NCI-H128 (cell line): ENCODE measurements at regions not wholly inside any gene's neighbourhood (a gene's known extent, or its start where the extent isn't known, plus 50 kb on each side); places are given as distances from the start of the nearest gene placed in this dataset.

Source experiments
- DNase-seq: peaks from one replicate; lab custom pipeline; 2025; ENCODE audit not compliant: unreplicated experiment; lab: John Stamatoyannopoulos, UW

DNA sequence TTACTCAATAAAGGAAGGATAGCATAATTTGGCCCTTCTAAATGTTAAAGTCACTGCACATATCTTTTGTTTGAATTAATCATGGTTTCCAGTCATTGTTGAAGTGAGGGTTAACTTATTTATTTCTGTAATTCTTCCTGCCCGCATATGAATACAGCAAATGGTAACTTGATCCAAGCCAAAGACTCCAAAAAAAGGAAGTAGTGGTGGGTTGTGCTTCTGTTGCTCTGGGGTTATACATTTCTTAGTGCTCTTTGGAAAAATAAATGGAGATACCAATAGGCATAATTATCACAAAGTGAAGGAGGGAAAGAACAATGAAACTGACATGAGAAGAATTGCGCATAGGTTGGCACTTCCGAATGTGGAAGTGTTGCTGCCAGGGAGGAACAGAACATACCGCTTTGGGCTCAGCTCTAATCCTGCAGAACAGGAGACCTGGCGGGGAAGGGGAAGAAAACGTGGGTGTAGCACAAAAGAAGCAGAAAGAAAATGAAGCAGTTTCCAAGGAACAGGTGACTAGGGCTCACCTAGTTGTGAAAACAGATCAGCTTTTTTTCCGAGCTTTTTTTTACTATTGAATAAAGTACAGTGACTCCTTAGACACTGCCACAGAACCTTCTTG is 69.7 kb upstream of the TAF11L2 start:
- DNase-seq, result no peak

DNA sequence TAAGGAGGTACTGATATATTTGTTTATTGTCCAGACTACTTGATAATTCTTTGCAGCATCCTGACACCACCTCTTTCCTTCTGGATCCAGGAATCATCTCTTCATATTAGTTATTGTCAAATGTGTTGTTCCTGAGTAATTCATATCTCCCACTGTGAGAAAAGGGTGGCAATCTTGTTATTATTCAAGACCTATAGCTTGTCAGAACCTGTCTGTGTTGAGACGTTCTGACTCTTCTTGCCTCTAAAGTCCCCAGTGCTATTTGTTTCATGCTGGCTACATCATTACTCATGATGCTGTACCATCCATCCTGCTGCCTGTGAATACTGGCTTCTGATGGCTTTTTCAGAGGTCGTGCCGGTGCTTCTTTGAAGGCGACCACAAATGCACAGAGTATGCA is 68.7 kb upstream of the TAF11L2 start:
- DNase-seq, result no peak

DNA sequence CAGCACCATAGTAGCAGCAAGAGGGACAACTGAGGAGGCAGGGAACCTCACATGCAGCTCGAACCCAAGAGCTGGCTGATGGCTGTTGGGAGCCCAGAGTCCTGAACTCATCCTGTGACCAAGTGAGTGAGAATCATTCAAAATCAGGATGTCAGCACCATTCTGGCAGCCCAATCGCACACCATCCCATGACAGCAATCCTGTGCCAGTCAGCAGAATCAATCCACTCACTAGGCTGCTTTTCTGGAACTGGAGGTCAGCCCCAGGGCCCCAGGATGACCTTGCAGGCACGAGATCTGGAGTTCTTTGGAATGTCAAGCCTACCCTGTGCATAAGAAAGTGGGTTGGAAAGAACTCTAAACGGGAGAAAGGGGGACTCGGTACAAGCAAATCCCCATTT is 67.8 kb upstream of the TAF11L2 start:
- DNase-seq, result no peak

DNA sequence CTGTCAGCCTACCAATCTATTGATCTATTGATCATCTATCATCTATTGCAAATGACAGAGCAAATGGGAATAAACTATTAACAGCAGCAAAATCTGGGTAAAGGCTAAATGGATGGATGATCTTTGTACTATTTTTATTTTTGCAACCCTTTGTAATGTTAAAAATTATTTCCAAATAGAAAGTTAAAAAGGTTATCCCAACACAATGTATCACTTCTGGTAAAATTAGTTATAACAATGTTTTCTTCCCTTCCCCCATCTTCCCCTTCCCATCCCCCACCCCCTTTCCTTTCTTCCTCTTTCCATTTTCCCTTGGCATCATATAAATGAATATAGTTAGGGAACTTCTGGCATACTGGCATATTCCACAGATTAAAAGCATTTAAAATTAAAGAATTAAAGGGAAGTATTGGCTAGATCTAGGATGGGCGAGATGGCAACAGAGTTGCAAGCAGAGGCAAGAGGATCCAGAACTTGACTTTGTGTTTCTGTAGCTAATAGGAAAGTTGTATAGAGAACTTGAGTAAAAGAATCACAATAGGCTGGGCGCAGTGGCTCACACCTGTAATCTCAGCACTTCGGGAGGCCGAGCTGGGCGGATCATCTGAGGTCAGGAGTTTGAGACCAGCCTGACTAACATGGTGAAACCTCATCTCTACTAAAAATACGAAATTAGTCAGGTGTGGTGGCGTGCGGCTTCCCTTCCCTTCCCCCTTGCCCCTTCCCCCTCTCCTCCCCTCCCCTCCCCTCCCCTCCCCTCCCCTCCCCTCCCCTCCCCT is 66.6 kb upstream of the TAF11L2 start:
- DNase-seq, result no peak

GRCh38 chr5:17432569-17432968 is 65.5 kb upstream of the TAF11L2 start:
- DNase-seq, result no peak

- DNase-seq, result no peak
These were observed 64.6 kb upstream of the TAF11L2 start for GRCh38 chr5:17433406-17433805.

GRCh38 chr5:17434982-17435381 is 63.0 kb upstream of the TAF11L2 start:
- DNase-seq, result no peak

- DNase-seq, result no peak
These were observed 61.7 kb upstream of the TAF11L2 start for GRCh38 chr5:17436350-17436749.

- DNase-seq, result no peak
These were observed 61.2 kb upstream of the TAF11L2 start for GRCh38 chr5:17436761-17437221.

- no peak for DNase-seq
These were observed 60.0 kb upstream of the TAF11L2 start for GRCh38 chr5:17438027-17438426.

DNA sequence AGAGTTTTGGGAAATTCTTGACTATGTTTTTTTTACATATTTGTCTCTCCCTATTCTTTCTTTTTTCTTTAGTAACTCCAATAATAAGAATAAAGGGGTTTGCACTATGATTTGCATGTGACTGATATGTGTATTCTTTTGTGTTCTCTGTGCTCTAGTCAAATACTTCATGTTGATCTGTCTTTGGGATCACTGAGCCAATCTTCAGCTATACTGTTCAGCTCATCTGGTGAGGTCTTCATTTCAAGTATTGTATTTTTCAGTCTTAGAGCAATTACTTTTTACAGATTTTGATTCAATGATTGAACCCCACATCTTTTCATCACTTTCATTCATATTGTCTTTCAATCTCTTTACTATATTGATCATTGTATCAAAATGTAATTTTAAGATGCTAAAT is 58.1 kb upstream of the TAF11L2 start:
- DNase-seq, result no peak

DNA sequence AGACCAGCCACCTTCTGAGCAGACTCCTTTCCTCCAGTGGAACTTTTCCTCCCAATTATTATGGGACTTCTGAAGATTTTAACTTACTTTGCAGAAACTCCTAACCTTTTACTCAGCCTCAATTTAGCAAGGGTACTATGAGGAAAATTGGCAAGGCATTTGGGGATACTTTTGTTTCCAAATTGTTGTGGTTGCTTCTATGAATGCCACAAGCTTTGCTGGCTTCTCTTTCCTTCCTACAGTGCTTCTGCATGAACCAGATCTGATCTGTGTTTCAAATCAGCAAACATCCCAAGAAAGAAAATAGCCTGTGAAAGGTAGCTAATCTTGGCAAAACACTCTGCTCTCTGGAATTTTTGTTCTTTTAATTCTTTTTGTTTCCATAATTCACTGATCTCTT is 57.3 kb upstream of the TAF11L2 start:
- no peak for DNase-seq

DNA sequence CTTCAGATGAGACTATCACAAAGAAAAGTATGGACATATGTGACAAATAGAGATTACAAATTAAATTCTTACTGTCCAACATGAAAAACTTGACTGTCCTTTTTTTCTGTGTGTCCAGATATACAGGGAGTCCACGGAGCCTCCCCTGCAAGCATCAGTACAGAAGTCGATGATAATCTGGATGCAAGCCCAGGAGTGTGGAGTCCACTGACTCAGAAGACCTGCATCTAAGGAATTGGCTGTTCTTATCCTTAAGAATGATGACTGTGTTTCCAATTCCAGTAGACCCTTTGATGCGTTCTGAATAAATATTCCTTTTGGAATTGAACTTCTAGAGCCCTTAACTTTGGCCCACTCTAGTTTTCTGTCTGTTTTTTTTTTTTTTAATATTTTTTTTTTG is 56.7 kb upstream of the TAF11L2 start:
- DNase-seq, result no peak

- no peak for DNase-seq
These were observed 54.5 kb upstream of the TAF11L2 start for GRCh38 chr5:17443333-17444130.

DNA sequence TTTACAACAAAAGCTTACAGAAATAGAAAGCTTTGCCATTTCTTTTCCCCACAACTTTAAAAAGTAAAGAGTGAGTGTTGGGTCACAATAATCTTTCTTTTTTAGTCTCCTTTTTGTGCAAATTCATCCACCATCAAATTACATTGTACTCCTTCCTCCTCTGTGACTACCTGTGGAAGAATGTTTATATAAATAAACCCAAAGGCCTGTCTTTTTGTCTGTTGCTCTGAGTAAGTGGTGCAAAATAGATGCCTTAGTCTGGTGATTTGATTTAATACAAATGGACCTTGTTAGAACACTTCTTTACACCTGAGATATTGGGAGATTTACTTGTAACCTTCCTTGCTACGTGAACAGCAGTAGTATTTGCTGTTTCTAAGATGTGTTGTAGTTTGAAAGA is 53.5 kb upstream of the TAF11L2 start:
- no peak for DNase-seq

DNA sequence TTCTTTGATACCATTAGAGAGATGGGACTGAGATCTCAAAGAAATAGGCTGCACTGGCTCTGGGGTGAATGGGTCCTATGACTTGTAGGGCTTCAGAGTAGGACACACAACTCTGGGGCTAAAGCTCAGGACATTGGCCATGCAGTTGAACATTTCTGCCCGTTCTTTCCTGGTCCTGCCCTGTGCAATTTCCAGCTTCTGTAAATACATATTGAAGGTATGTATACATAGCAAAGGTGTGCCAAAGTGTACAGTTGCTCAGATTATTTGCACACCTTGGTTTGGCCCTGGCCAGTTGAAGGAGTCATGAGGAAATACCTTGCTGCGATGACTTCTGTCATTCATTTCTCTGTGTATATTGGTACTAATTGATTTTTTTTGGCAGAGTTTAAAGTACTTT is 52.8 kb upstream of the TAF11L2 start:
- no peak for DNase-seq
